CD4-positive, alpha-beta T cell (primary cell): ENCODE measurements at regions not wholly inside any gene's neighbourhood (a gene's known extent, or its start where the extent isn't known, plus 50 kb on each side); places are given as distances from the start of the nearest gene placed in this dataset.

ENCODE experiments used
- ATAC-seq: fragments of 200-7000 bp; cut with Tn5 transposase; one replicate; pipeline ENCODE4 v1.10.0; 2022; ENCODE audit warnings: mild to moderate bottlenecking; ENCODE audit not compliant: poor library complexity
- CTCF ChIA-PET: fragments of 350-600 bp; sonication (Branson Sonifier 250); formaldehyde crosslinking; loops from one replicate; lab custom pipeline; 2021; ENCODE audit warnings: antibody characterized with exemption, inconsistent platforms; lab: Charles Lee
- POLR2A ChIA-PET: fragments of 350-600 bp; sonication (Branson Sonifier 250); formaldehyde crosslinking; loops from one replicate; lab custom pipeline; 2021; ENCODE audit warnings: antibody characterized with exemption, inconsistent platforms; lab: Charles Lee
- DNase-seq, 14 experiments: peaks; one replicate each; pipeline ENCODE4 v3.0.0-alpha.2; 2013 to 2020; ENCODE audit warnings: mixed read lengths in 2 of 14
- H3K27ac ChIP-seq, 2 donors: one replicate each; pipeline versions ENCODE4 v1.5.1 to v1.7.0; 2013; ENCODE audit warnings: low read length in 2 of 2, low read depth in 1 of 2, mild to moderate bottlenecking in 1 of 2
- H3K27me3 ChIP-seq, 2 experiments: 1 replicate in 1 of 2; 2 replicates in 1 of 2; pipeline versions ENCODE4 v1.6.1 to v1.7.0; 2013; ENCODE audit warnings: low read length in 2 of 2, control low read depth in 1 of 2, mild to moderate bottlenecking in 1 of 2, moderate library complexity in 1 of 2; ENCODE audit not compliant: insufficient read depth in 2 of 2, control insufficient read depth in 1 of 2
- H3K36me3 ChIP-seq: one replicate; pipeline ENCODE4 v1.6.1; 2013; ENCODE audit warnings: low read length, control low read depth; ENCODE audit not compliant: insufficient read depth
- H3K4me1 ChIP-seq: one replicate; pipeline ENCODE4 v1.6.1; 2013; ENCODE audit warnings: low read length, control low read depth; ENCODE audit not compliant: insufficient read depth
- H3K4me3 ChIP-seq: one replicate; pipeline ENCODE4 v1.5.1; 2013; ENCODE audit warnings: mild to moderate bottlenecking, low read length, moderate library complexity
- H3K9me3 ChIP-seq, 2 experiments: 1 replicate in 1 of 2; 2 replicates in 1 of 2; pipeline versions ENCODE4 v1.6.1 to v1.7.0; 2013; ENCODE audit warnings: low read length in 2 of 2, mild to moderate bottlenecking in 2 of 2, control low read depth in 1 of 2, moderate library complexity in 1 of 2; ENCODE audit not compliant: control insufficient read depth in 1 of 2, insufficient read depth in 1 of 2
- H3K27ac Mint-ChIP-seq: one replicate; pipeline ENCODE4 v1.8.0; 2020; ENCODE audit warnings: mixed read lengths
- H3K27me3 Mint-ChIP-seq: one replicate; pipeline ENCODE4 v1.8.0; 2021; ENCODE audit warnings: mixed read lengths
- H3K36me3 Mint-ChIP-seq: one replicate; pipeline ENCODE4 v1.8.0; 2021; ENCODE audit warnings: low read depth, mixed read lengths
- H3K4me1 Mint-ChIP-seq: one replicate; pipeline ENCODE4 v1.8.0; 2021; ENCODE audit warnings: low read depth, mixed read lengths
- H3K4me3 Mint-ChIP-seq: one replicate; pipeline ENCODE4 v1.8.0; 2020; ENCODE audit warnings: mild to moderate bottlenecking, mixed read lengths
- H3K9me3 Mint-ChIP-seq: one replicate; pipeline ENCODE4 v1.8.0; 2020; ENCODE audit warnings: mixed read lengths
- intact Hi-C, 2 experiments: fragments of 100-400 bp; cut with DNase I in 1 of 2; cut with micrococcal nuclease in 1 of 2; formaldehyde crosslinking; loops; one replicate each; pipeline versions ENCODE4 v1.15.1 to v1.9.0; 2023 to 2025; cut with DNase I, micrococcal nuclease
- TF ChIP-seq, protein P1 (sequence below): fragments of 200-600 bp; IDR thresholded peaks from one replicate; pipeline ENCODE4 v1.8.0; 2022; ENCODE audit warnings: antibody characterized with exemption, mild to moderate bottlenecking

DNA sequence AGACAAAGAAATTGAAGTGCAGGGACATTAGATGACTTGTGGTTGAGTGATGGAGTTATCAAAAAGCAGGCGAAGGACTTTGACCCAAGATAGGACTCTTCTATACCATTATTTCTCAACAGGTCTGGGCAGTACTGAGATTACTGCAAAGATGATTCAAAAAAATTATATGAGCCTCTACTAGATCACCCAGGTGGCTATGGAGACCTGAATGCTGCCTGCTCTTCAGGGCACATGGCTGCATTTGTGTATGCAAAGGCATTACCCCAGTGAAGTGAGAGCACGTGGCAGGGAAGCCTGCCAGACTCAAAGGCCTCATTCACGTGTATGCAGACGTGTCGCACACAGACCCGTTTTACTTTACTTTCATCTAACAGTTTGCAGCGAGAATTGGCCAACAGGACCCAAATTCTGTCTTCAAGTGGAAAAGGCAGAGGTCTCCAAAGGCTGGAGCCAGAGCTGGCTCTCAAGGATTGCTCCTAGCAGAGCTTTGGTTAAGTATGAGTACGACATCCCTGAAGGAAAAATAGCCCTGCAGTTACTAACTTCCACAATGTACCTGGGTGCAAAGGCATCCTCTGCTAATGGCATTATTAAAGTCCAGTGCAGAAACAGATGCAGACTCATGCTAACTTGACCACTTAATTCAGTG is 113.8 kb upstream of the ARMC2 start:
- no peaks in the 10 kb centered on the region for H3K36me3 Mint-ChIP-seq
- TF ChIP-seq, protein P1, sequence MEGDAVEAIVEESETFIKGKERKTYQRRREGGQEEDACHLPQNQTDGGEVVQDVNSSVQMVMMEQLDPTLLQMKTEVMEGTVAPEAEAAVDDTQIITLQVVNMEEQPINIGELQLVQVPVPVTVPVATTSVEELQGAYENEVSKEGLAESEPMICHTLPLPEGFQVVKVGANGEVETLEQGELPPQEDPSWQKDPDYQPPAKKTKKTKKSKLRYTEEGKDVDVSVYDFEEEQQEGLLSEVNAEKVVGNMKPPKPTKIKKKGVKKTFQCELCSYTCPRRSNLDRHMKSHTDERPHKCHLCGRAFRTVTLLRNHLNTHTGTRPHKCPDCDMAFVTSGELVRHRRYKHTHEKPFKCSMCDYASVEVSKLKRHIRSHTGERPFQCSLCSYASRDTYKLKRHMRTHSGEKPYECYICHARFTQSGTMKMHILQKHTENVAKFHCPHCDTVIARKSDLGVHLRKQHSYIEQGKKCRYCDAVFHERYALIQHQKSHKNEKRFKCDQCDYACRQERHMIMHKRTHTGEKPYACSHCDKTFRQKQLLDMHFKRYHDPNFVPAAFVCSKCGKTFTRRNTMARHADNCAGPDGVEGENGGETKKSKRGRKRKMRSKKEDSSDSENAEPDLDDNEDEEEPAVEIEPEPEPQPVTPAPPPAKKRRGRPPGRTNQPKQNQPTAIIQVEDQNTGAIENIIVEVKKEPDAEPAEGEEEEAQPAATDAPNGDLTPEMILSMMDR, result no peak
- Histone ChIP-seq H3K27ac (no peak overlapping the region), H3K4me1 (no peaks in the 10 kb centered on the region), H3K27me3 (no peaks in the 10 kb centered on the region), H3K9me3 (no peaks in the 10 kb centered on the region), H3K4me3 (no peak overlapping the region), H3K36me3 (no peaks in the 10 kb centered on the region)
- no peak overlapping the region for H3K27ac Mint-ChIP-seq
- no peaks in the 10 kb centered on the region for H3K27me3 Mint-ChIP-seq
- H3K4me1 Mint-ChIP-seq, result no peaks in the 10 kb centered on the region
- ATAC-seq (no peak), DNase-seq (no peak)
- POLR2A ChIA-PET, result interaction anchor here (0.6 kb wide), 1 partner anchor 176 kb away, joined by 4 read pairs; no protein-coding TSS in a partner anchor
- no peak overlapping the region for H3K4me3 Mint-ChIP-seq
- no peaks in the 10 kb centered on the region for H3K9me3 Mint-ChIP-seq
- intact Hi-C loops, result no loop called here
- CTCF ChIA-PET, result no interaction called here

DNA sequence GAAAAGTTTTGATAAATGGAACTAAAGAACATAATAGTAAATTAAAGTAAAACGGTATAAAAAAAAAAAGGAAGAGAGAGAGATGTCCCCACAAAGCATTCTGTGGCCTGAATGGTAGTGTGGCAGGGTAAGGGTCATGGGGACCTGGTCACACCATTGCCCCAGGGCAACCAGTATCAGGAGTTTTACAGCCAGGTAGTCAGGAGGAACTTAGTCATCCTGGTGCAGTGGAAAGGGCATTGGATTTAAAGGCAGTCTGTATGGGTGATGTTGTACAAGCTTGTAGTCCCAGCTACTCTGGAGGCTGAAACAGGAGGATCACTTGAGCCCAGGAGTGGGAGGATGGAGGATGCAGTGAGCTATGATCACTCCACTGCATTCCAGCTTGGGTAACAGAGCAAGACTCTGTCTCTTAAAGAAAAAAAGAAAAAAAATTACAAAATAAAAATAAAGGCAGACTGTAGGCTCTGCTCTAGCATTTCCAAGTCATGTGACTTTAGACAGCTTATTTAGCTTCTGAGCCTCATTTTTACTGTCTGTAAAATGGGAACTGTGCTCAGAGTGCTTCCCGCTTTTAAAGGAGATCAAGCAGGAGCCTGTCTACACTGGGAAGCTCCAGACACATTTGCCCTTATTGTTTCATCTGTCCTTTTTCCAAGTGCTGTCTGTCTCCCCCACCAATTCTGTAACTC is 112.8 kb upstream of the ARMC2 start:
- H3K9me3 Mint-ChIP-seq, result no peaks in the 10 kb centered on the region
- DNase-seq (no peak), ATAC-seq (no peak)
- no peaks in the 10 kb centered on the region for H3K27me3 Mint-ChIP-seq
- TF ChIP-seq, protein P1, result no peak
- Histone ChIP-seq H3K27me3 (no peaks in the 10 kb centered on the region), H3K9me3 (no peaks in the 10 kb centered on the region), H3K36me3 (no peaks in the 10 kb centered on the region), H3K27ac (no peak overlapping the region), H3K4me3 (no peak overlapping the region), H3K4me1 (no peaks in the 10 kb centered on the region)
- H3K4me3 Mint-ChIP-seq, result no peak overlapping the region
- H3K36me3 Mint-ChIP-seq, result no peaks in the 10 kb centered on the region
- no peak overlapping the region for H3K27ac Mint-ChIP-seq
- ChIA-PET CTCF (no interaction called here), POLR2A (no interaction called here)
- H3K4me1 Mint-ChIP-seq, result no peaks in the 10 kb centered on the region
- intact Hi-C loops, result no loop called here

DNA sequence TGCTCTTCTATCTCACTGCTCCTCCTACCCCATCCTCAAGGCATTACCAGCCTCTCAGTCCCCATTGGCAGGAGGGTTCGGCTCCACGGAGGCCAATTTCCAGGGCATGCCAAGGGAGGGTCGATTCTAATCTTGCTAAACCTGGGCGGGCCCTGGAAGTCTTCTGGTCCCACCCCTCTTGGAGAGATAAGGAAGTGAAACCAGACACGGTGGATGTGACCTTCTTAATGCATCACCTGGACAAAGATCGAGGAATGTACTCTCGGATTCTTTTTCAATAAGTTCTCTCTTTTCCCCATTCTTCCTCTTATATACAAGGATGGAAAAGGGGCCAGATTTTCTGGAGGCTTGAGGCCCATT is 112.2 kb upstream of the ARMC2 start:
- Mint-ChIP-seq H3K27me3 (no peaks in the 10 kb centered on the region), H3K4me1 (no peaks in the 10 kb centered on the region), H3K27ac (no peak overlapping the region), H3K36me3 (no peaks in the 10 kb centered on the region), H3K9me3 (no peaks in the 10 kb centered on the region), H3K4me3 (no peak overlapping the region)
- CTCF ChIA-PET, result no interaction called here
- no peaks in the 10 kb centered on the region for H3K9me3 ChIP-seq
- POLR2A ChIA-PET, result no interaction called here
- no peaks in the 10 kb centered on the region for H3K27me3 ChIP-seq
- TF ChIP-seq, protein P1, result no peak
- H3K36me3 ChIP-seq, result no peaks in the 10 kb centered on the region
- ATAC-seq (no peak), DNase-seq (no peak)
- intact Hi-C loops, result no loop called here
- H3K27ac ChIP-seq, result no peak overlapping the region
- H3K4me1 ChIP-seq, result no peaks in the 10 kb centered on the region
- no peak overlapping the region for H3K4me3 ChIP-seq
